GM12878 (cell line): ENCODE measurements at regions not wholly inside any gene's neighbourhood (a gene's known extent, or its start where the extent isn't known, plus 50 kb on each side); places are given as distances from the start of the nearest gene placed in this dataset.

Experiments used
- ATAC-seq: fragments of 200-7000 bp; cut with Tn5 transposase; 3 replicates; pipeline ENCODE4 v1.9.1; 2020; ENCODE audit warnings: mild to moderate bottlenecking, moderate library complexity
- BruUV-seq: library from RNA; stranded (reverse); fragments of 400-500 nt; replicated peaks from 2 replicates; lab custom pipeline; 2021; lab: Mats Ljungman, UMichigan
- CTCF ChIA-PET: fragments of 300-600 bp; sonication (Branson Sonifier 250); formaldehyde crosslinking; extraction: SDS; loops from one replicate; lab custom pipeline; 2021; ENCODE audit warnings: inconsistent platforms; lab: Yijun Ruan, JAX
- POLR2A ChIA-PET: fragments of 350-600 bp; formaldehyde crosslinking; extraction: SDS; loops from one replicate; lab custom pipeline; 2021; ENCODE audit warnings: inconsistent platforms; lab: Charles Lee
- RAD21 ChIA-PET: fragments of 300-600 bp; sonication (Branson Sonifier 250); formaldehyde crosslinking; loops from one replicate; lab custom pipeline; 2023; ENCODE audit warnings: antibody characterized with exemption; ENCODE audit not compliant: unreplicated experiment; lab: Charles Lee
- SMC1A ChIA-PET: fragments of 300-600 bp; sonication (Branson Sonifier 250); formaldehyde crosslinking; loops from one replicate; lab custom pipeline; 2023; ENCODE audit not compliant: unreplicated experiment, uncharacterized antibody; lab: Charles Lee
- DNase-seq: peaks from one replicate; pipeline ENCODE4 v3.0.0-alpha.2; 2011; ENCODE audit warnings: low read depth, low spot score
- FAIRE-seq: peaks from 3 replicates; lab custom pipeline; 2011; peaks lifted over from hg19 to GRCh38; lab: Jason Lieb, UNC
- H2AFZ ChIP-seq: 2 replicates; pipeline ENCODE4 v1.6.0; 2011; ENCODE audit warnings: low read depth, low read length, control low read depth; ENCODE audit not compliant: control insufficient read depth
- H3K27ac ChIP-seq: 2 replicates; pipeline ENCODE4 v1.5.1; 2011; ENCODE audit warnings: control low read depth; ENCODE audit not compliant: control insufficient read depth, insufficient read depth
- H3K27me3 ChIP-seq, 2 experiments: replicated peaks in 1 of 2; 2 replicates each; pipeline versions ENCODE4 v1.6.0 to v1.6.1; 2011; ENCODE audit warnings: low read length in 1 of 2; ENCODE audit not compliant: control insufficient read depth in 2 of 2, insufficient read depth in 2 of 2
- H3K36me3 ChIP-seq, 2 experiments: 2 replicates each; pipeline ENCODE4 v1.5.1; 2011; ENCODE audit warnings: low read length in 1 of 2; ENCODE audit not compliant: control insufficient read depth in 2 of 2, insufficient read depth in 2 of 2
- H3K4me1 ChIP-seq: 2 replicates; pipeline ENCODE4 v1.6.1; 2011; ENCODE audit warnings: mild to moderate bottlenecking, low read length, moderate library complexity, mixed read lengths; ENCODE audit not compliant: control insufficient read depth, insufficient read depth
- H3K4me2 ChIP-seq: 2 replicates; pipeline ENCODE4 v1.6.0; 2011; ENCODE audit warnings: control low read depth; ENCODE audit not compliant: control insufficient read depth, insufficient read depth
- H3K4me3 ChIP-seq: fragments of 200-600 bp; sonication (generic); 2 replicates; pipeline ENCODE4 v1.5.1; 2016
- H3K79me2 ChIP-seq: 2 replicates; pipeline ENCODE4 v1.6.0; 2011; ENCODE audit warnings: low read length; ENCODE audit not compliant: control insufficient read depth, insufficient read depth
- H3K9ac ChIP-seq: 2 replicates; pipeline ENCODE4 v1.8.0; 2011; ENCODE audit warnings: low read length, control low read depth, mixed read lengths; ENCODE audit not compliant: control insufficient read depth, insufficient read depth
- H3K9me3 ChIP-seq: replicated peaks from 3 replicates; pipeline ENCODE4 v1.5.1; 2011; ENCODE audit warnings: mild to moderate bottlenecking, low read length; ENCODE audit not compliant: control insufficient read depth, insufficient read depth
- H4K20me1 ChIP-seq: 2 replicates; pipeline ENCODE4 v1.6.0; 2011; ENCODE audit not compliant: control insufficient read depth, insufficient read depth
- BCL3 ChIP-seq: IDR thresholded peaks from 2 replicates; pipeline ENCODE4 v1.6.1; 2011; ENCODE audit warnings: borderline replicate concordance, low read depth, mild to moderate bottlenecking, moderate library complexity, low read length; ENCODE audit not compliant: insufficient read depth, poor library complexity, severe bottlenecking
- CHD2 ChIP-seq: IDR thresholded peaks from 2 replicates; pipeline ENCODE4 v1.6.1; 2011; ENCODE audit warnings: low read depth, low read length, improper control_type of control experiment, borderline replicate concordance
- EED ChIP-seq: sonication (generic); IDR thresholded peaks from 2 replicates; pipeline ENCODE4 v1.6.1; 2016; ENCODE audit warnings: antibody characterized with exemption, low read depth
- FOS ChIP-seq: IDR thresholded peaks from 3 replicates; pipeline ENCODE4 v1.6.1; 2011; ENCODE audit warnings: borderline replicate concordance; ENCODE audit not compliant: insufficient read length; ENCODE audit errors: extremely low read depth
- KDM1A ChIP-seq: fragments of 200-600 bp; sonication (generic); IDR thresholded peaks from 2 replicates; pipeline ENCODE4 v1.6.1; 2016; ENCODE audit warnings: borderline replicate concordance
- LARP7 ChIP-seq: fragments of 450-650 bp; IDR thresholded peaks from 2 replicates; pipeline ENCODE4 v1.6.1; 2017; ENCODE audit warnings: mild to moderate bottlenecking
- PML ChIP-seq: IDR thresholded peaks from 2 replicates; pipeline ENCODE4 v1.6.1; 2012; ENCODE audit warnings: low read length, inconsistent platforms
- POLR2AphosphoS2 ChIP-seq: IDR thresholded peaks from 2 replicates; pipeline ENCODE4 v1.6.1; 2011; ENCODE audit warnings: low read depth, mild to moderate bottlenecking, low read length, improper control_type of control experiment, moderate library complexity
- SUPT20H ChIP-seq: IDR thresholded peaks from 2 replicates; pipeline ENCODE4 v1.6.1; 2011; ENCODE audit warnings: low read depth, mild to moderate bottlenecking, low read length, moderate library complexity, borderline replicate concordance; ENCODE audit not compliant: control insufficient read depth
- YBX1 ChIP-seq: fragments of 450-650 bp; IDR thresholded peaks from 2 replicates; pipeline ENCODE4 v1.6.1; 2016; ENCODE audit warnings: antibody characterized with exemption
- YY1 ChIP-seq: IDR thresholded peaks from 2 replicates; pipeline ENCODE4 v1.6.1; 2011; ENCODE audit warnings: low read depth, mild to moderate bottlenecking, low read length
- ZNF217 ChIP-seq: fragments of 450-650 bp; IDR thresholded peaks from 2 replicates; pipeline ENCODE4 v1.6.1; 2017; ENCODE audit warnings: antibody characterized with exemption, mild to moderate bottlenecking
- ZNF24 ChIP-seq: fragments of 450-650 bp; IDR thresholded peaks from 2 replicates; pipeline ENCODE4 v1.6.1; 2017; ENCODE audit warnings: antibody characterized with exemption, mild to moderate bottlenecking
- WGBS: methylation state at CpG from one replicate; pipeline ENCODE4 v1.1.6; 2016; ENCODE audit warnings: low lambda C conversion rate; ENCODE audit not compliant: insufficient replicate concordance, insufficient coverage; ENCODE audit errors: missing lambda C conversion rate; 5-methylcytosine and 5-hydroxymethylcytosine counted together
- in situ Hi-C: fragments of 300-500 bp; cut with MboI; formaldehyde crosslinking; loops from 9 replicates; pipeline ENCODE4 v1.14.3; 2018; ENCODE audit warnings: mixed read lengths
- intact Hi-C: fragments of 100-400 bp; cut with micrococcal nuclease; formaldehyde crosslinking; loops from one replicate; pipeline ENCODE4 v1.14.2; 2022; ENCODE audit not compliant: unreplicated experiment

- no peaks in the 10 kb centered on the region for H4K20me1 ChIP-seq
- no peaks in the 10 kb centered on the region; the same call in 2 of the 3 replicates for H3K9me3 ChIP-seq
- H3K4me3 ChIP-seq = no peak overlapping the region
- peaks cover 0 to 2% of the 10 kb centered on the region in 2 experiments; a peak in 2 of 4 replicates for H3K27me3 ChIP-seq
- no peak overlapping the region for H3K4me2 ChIP-seq
- H3K79me2 ChIP-seq = no peaks in the 10 kb centered on the region
- intact Hi-C loops = no loop called here
- RAD21 ChIA-PET = no interaction called here
- DNase-seq (no peak), ATAC-seq (no peak)
- H3K27ac ChIP-seq = no peak overlapping the region
- WGBS = 22% methylated on average over 9 of the region's 9 CpGs
- H3K9ac ChIP-seq = no peak overlapping the region
- no peak for TF ChIP-seq YY1
- TF ChIP-seq, all 136 proteins: peak for 0
- no TSS peak for BruUV-seq
- FAIRE-seq = no peak
- POLR2A ChIA-PET = no interaction called here
- no peak overlapping the region for H2AFZ ChIP-seq
- no peaks in the 10 kb centered on the region for H3K4me1 ChIP-seq
- H3K36me3 ChIP-seq = no peaks in the 10 kb centered on the region
- in situ Hi-C loops = no loop called here
- SMC1A ChIA-PET = interaction anchor here (1.2 kb wide), 1 partner anchor 66 kb away, joined by 3 read pairs; no protein-coding TSS in a partner anchor
- CTCF ChIA-PET = no interaction called here
Measured at GRCh38 chr10:118965645-118966044, 63.9 kb upstream of the NANOS1 start.

- FAIRE-seq (no peak), ATAC-seq (no peak), DNase-seq (no peak)
- H3K4me3 ChIP-seq = no peak overlapping the region
- H3K27me3 ChIP-seq = peaks cover 0 to 2% of the 10 kb centered on the region in 2 experiments; a peak in 2 of 4 replicates
- H3K79me2 ChIP-seq = no peaks in the 10 kb centered on the region
- RAD21 ChIA-PET = no interaction called here
- no peak overlapping the region for H3K27ac ChIP-seq
- SMC1A ChIA-PET = interaction anchor here (1.2 kb wide), 1 partner anchor 65 kb away, joined by 3 read pairs; no protein-coding TSS in a partner anchor
- H3K4me2 ChIP-seq = no peak overlapping the region
- no TSS peak for BruUV-seq
- no peaks in the 10 kb centered on the region for H3K4me1 ChIP-seq
- H2AFZ ChIP-seq = no peak overlapping the region
- CTCF ChIA-PET = no interaction called here
- in situ Hi-C loops = no loop called here
- POLR2A ChIA-PET = no interaction called here
- no peaks in the 10 kb centered on the region for H4K20me1 ChIP-seq
- TF ChIP-seq YY1 (no peak), ZNF217 (no peak), ZNF24 (no peak), SUPT20H (no peak), KDM1A (no peak), EED (no peak), POLR2AphosphoS2 (no peak), CHD2 (no peak), LARP7 (no peak), BCL3 (no peak), PML (no peak), YBX1 (no peak), FOS (no peak)
- no peaks in the 10 kb centered on the region for H3K36me3 ChIP-seq
- no peaks in the 10 kb centered on the region; the same call in 2 of the 3 replicates for H3K9me3 ChIP-seq
- intact Hi-C loops = no loop called here
- no peak overlapping the region for H3K9ac ChIP-seq
- WGBS = 49% methylated on average over 14 of the region's 14 CpGs
Measured at GRCh38 chr10:118966076-118966849, 63.3 kb upstream of the NANOS1 start.
